ENCODE measurements at regions not wholly inside any gene's neighbourhood (a gene's known extent, or its start where the extent isn't known, plus 50 kb on each side); places are given as distances from the start of the nearest gene placed in this dataset.

- TF ChIP-seq CTCF (IDR thresholded peaks at IDR 0.05), result no peak
- no peak for TF ChIP-seq EP300 (IDR thresholded peaks at IDR 0.05; ENCODE audit: low read depth)
- Histone ChIP-seq H3K27ac (no peak overlapping the region), H3K36me3 (no peaks in the 10 kb centered on the region), H3K27me3 (no peaks in the 10 kb centered on the region), H3K4me1 (no peaks in the 10 kb centered on the region), H3K9me3 (no peaks in the 10 kb centered on the region), H3K4me3 (no peak overlapping the region)
- in situ Hi-C loops (cut with MboI; ENCODE audit: low pct_ligation_motif_present in 1 of 4, low pct_unique_long_range_greater_than_20kb in 1 of 4, low sequenced_read_pairs in 3 of 4), result no loop called here
- 80 to 92% methylated on average over 2 of the region's 2 CpGs for WGBS, 2 donors (ENCODE audit: low coverage in 1 of 2)
- intact Hi-C loops (cut with DNase I; ENCODE audit: low total_unique reads), result no loop called here
- DNase-seq, result no peak
These were observed 106.1 kb upstream of the MIR17HG start for GRCh38 chr13:91241221-91241933.

- in situ Hi-C loops (cut with MboI; ENCODE audit: low pct_ligation_motif_present in 1 of 4, low pct_unique_long_range_greater_than_20kb in 1 of 4, low sequenced_read_pairs in 3 of 4), result no loop called here
- TF ChIP-seq EP300 (IDR thresholded peaks at IDR 0.05; ENCODE audit: low read depth), result no peak
- TF ChIP-seq POLR2AphosphoS5 (IDR thresholded peaks at IDR 0.05), result no peak
- TF ChIP-seq POLR2A (IDR thresholded peaks at IDR 0.05), result no peak
- TF ChIP-seq CTCF (IDR thresholded peaks at IDR 0.05), result no peak
- Histone ChIP-seq H3K4me3 (no peak overlapping the region), H3K36me3 (no peaks in the 10 kb centered on the region), H3K27me3 (no peaks in the 10 kb centered on the region), H3K4me1 (no peaks in the 10 kb centered on the region), H3K9me3 (no peaks in the 10 kb centered on the region), H3K27ac (no peak overlapping the region)
- intact Hi-C loops (cut with DNase I; ENCODE audit: low total_unique reads), result no loop called here
- DNase-seq, result no peak
These were observed 104.8 kb upstream of the MIR17HG start for GRCh38 chr13:91242652-91243051.

GRCh38 chr13:91245288-91245687, 102.2 kb upstream of the MIR17HG start:
- no peak for DNase-seq
- 86 to 90% methylated on average over 2 of the region's 2 CpGs for WGBS, 2 donors (ENCODE audit: low coverage in 1 of 2)
- no peak for TF ChIP-seq CTCF (IDR thresholded peaks at IDR 0.05)
- no peak for TF ChIP-seq POLR2AphosphoS5 (IDR thresholded peaks at IDR 0.05)
- TF ChIP-seq EP300 (IDR thresholded peaks at IDR 0.05; ENCODE audit: low read depth), result no peak
- no peak for TF ChIP-seq POLR2A (IDR thresholded peaks at IDR 0.05)
- in situ Hi-C loops (cut with MboI; ENCODE audit: low pct_ligation_motif_present in 1 of 4, low pct_unique_long_range_greater_than_20kb in 1 of 4, low sequenced_read_pairs in 3 of 4), result no loop called here
- intact Hi-C loops (cut with DNase I; ENCODE audit: low total_unique reads), result no loop called here
- Histone ChIP-seq H3K36me3 (no peaks in the 10 kb centered on the region), H3K9me3 (no peaks in the 10 kb centered on the region), H3K27ac (no peak overlapping the region), H3K4me3 (no peak overlapping the region), H3K4me1 (peaks cover 0 to 7% (median 0%) of the 10 kb centered on the region in 4 donors), H3K27me3 (no peaks in the 10 kb centered on the region)

GRCh38 chr13:91247768-91248167, 99.7 kb upstream of the MIR17HG start:
- H3K27me3 ChIP-seq, result no peaks in the 10 kb centered on the region
- H3K27ac ChIP-seq, result no peak overlapping the region
- no peaks in the 10 kb centered on the region for H3K9me3 ChIP-seq
- in situ Hi-C loops (cut with MboI; ENCODE audit: low pct_ligation_motif_present in 1 of 4, low pct_unique_long_range_greater_than_20kb in 1 of 4, low sequenced_read_pairs in 3 of 4), result no loop called here
- no peaks in the 10 kb centered on the region for H3K36me3 ChIP-seq
- peaks cover 0 to 7% (median 0%) of the 10 kb centered on the region in 4 donors for H3K4me1 ChIP-seq
- no peak for DNase-seq
- H3K4me3 ChIP-seq, result no peak overlapping the region
- TF ChIP-seq POLR2A (IDR thresholded peaks at IDR 0.05) (no peak), EP300 (IDR thresholded peaks at IDR 0.05; ENCODE audit: low read depth) (no peak), POLR2AphosphoS5 (IDR thresholded peaks at IDR 0.05) (no peak), CTCF (IDR thresholded peaks at IDR 0.05) (peak in 2 of 5 experiments; percentile 7 to 14)
- intact Hi-C loops (cut with DNase I; ENCODE audit: low total_unique reads), result no loop called here
